ENCODE measurements at regions not wholly inside any gene's neighbourhood (a gene's known extent, or its start where the extent isn't known, plus 50 kb on each side); places are given as distances from the start of the nearest gene placed in this dataset.

DNA sequence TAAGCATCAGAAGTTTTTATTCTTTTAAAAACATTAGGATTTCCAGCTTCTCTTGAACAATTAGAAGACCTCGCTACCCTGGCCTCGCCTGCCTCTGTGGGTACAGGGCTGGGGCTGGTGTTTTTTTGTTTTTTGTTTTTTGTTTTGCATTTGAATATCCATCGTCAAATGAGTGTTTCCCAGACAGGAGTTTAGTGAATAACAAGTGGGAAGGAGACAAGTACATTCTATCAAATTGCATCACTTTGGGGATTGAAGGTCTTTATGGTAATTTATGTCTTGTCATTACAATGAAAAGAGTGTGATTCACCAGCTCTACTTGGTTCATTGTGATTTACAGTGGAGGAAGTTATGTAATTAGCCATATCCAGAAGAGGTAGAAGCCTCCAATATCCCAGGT lies 161.1 kb upstream of the UBE2E1 start:
- H3K36me3 ChIP-seq (ENCODE audit: control insufficient read depth in 2 of 2, extremely low read depth in 1 of 2, insufficient read depth in 2 of 2, low read length in 2 of 2): no peaks in the 10 kb centered on the region
- no peaks in the 10 kb centered on the region for H4K20me1 ChIP-seq (replicated peaks; ENCODE audit: control insufficient read depth, extremely low read depth, insufficient read depth, low read length)
- no peaks in the 10 kb centered on the region for H3K79me2 ChIP-seq (ENCODE audit: control insufficient read depth, insufficient read depth, low read length)
- CTCF ChIA-PET: no interaction called here
- TF ChIP-seq, protein P1, sequence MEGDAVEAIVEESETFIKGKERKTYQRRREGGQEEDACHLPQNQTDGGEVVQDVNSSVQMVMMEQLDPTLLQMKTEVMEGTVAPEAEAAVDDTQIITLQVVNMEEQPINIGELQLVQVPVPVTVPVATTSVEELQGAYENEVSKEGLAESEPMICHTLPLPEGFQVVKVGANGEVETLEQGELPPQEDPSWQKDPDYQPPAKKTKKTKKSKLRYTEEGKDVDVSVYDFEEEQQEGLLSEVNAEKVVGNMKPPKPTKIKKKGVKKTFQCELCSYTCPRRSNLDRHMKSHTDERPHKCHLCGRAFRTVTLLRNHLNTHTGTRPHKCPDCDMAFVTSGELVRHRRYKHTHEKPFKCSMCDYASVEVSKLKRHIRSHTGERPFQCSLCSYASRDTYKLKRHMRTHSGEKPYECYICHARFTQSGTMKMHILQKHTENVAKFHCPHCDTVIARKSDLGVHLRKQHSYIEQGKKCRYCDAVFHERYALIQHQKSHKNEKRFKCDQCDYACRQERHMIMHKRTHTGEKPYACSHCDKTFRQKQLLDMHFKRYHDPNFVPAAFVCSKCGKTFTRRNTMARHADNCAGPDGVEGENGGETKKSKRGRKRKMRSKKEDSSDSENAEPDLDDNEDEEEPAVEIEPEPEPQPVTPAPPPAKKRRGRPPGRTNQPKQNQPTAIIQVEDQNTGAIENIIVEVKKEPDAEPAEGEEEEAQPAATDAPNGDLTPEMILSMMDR (IDR thresholded peaks at IDR 0.05; ENCODE audit: extremely low read depth in 1 of 2, insufficient read depth in 1 of 2, low read depth in 1 of 2, low read length in 2 of 2): no peak
- TF ChIP-seq, protein P2, sequence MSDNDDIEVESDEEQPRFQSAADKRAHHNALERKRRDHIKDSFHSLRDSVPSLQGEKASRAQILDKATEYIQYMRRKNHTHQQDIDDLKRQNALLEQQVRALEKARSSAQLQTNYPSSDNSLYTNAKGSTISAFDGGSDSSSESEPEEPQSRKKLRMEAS (IDR thresholded peaks at IDR 0.05; ENCODE audit: insufficient read depth, insufficient read length): no peak
- no peak for TF ChIP-seq EZH2 (IDR thresholded peaks at IDR 0.05; ENCODE audit: borderline replicate concordance, low read depth, low read length, severe bottlenecking)
- no peak for TF ChIP-seq FOS (IDR thresholded peaks at IDR 0.05; ENCODE audit: borderline replicate concordance, insufficient read depth, low read length)
- no peak for TF ChIP-seq POLR2A (IDR thresholded peaks at IDR 0.05; ENCODE audit: low read depth, low read length)
- no peak for TF ChIP-seq MYC (IDR thresholded peaks at IDR 0.05; ENCODE audit: low read depth, low read length)
- no peak for TF ChIP-seq GATA2 (IDR thresholded peaks at IDR 0.05; ENCODE audit: insufficient read depth, insufficient read length, low read depth, low read length)
- no peak overlapping the region for H3K4me2 ChIP-seq (ENCODE audit: insufficient read depth, low read length)
- no peak overlapping the region for H2AFZ ChIP-seq (ENCODE audit: low read depth, low read length)
- H3K4me3 ChIP-seq (replicated peaks in 1 of 3; ENCODE audit: insufficient read depth in 1 of 3, low read depth in 1 of 3, low read length in 3 of 3): no peak overlapping the region
- no peaks in the 10 kb centered on the region for H3K27me3 ChIP-seq (ENCODE audit: control insufficient read depth in 2 of 2, insufficient read depth in 2 of 2, low read length in 2 of 2)
- no peak overlapping the region for H3K9ac ChIP-seq (replicated peaks; ENCODE audit: extremely low read depth, insufficient read depth, low read length)
- DNase-seq (ENCODE audit: low read depth, low spot score) (no peak), FAIRE-seq (no peak)
- dilution Hi-C loops (cut with MboI; ENCODE audit: extremely low pct_ligation_motif_present, low sequenced_read_pairs) (no loop called here), intact Hi-C loops (cut with micrococcal nuclease) (no loop called here)
- peaks cover 2% of the 10 kb centered on the region for H3K4me1 ChIP-seq (ENCODE audit: control insufficient read depth, extremely low read depth, insufficient read depth, low read length)
- H3K9me1 ChIP-seq (replicated peaks; ENCODE audit: control insufficient read depth, extremely low read depth, insufficient read depth, low read length): no peaks in the 10 kb centered on the region
- H3K27ac ChIP-seq (ENCODE audit: insufficient read depth, low read depth, low read length): no peak overlapping the region
- POLR2A ChIA-PET: no interaction called here
- BruUV-seq (replicated peaks): no TSS peak
- no peaks in the 10 kb centered on the region for H3K9me3 ChIP-seq (replicated peaks; ENCODE audit: control insufficient read depth, insufficient read depth, low read length)

All from endothelial cell of umbilical vein (primary cell).